HG03025 (cell line): ENCODE measurements at regions not wholly inside any gene's neighbourhood (a gene's known extent, or its start where the extent isn't known, plus 50 kb on each side); places are given as distances from the start of the nearest gene placed in this dataset.
A peak's percentile ranks its signal among the peaks of the same experiment; 100 is the strongest.
"Not testable (repeated sequence)": the region's sequence is repeated elsewhere in the genome, so short reads cannot be mapped to it uniquely, and the experiment has no call there.

Experiments used
- ATAC-seq: cut with Tn5 transposase; IDR thresholded peaks from one replicate; pipeline ENCODE4 v1.9.1; 2021; ENCODE audit warnings: mild to moderate bottlenecking, moderate library complexity; ENCODE audit not compliant: unreplicated experiment, low FRiP score

- no peak for ATAC-seq
These were observed 74.0 kb upstream of the TOP1 start for GRCh38 chr20:40954521-40955165.

DNA sequence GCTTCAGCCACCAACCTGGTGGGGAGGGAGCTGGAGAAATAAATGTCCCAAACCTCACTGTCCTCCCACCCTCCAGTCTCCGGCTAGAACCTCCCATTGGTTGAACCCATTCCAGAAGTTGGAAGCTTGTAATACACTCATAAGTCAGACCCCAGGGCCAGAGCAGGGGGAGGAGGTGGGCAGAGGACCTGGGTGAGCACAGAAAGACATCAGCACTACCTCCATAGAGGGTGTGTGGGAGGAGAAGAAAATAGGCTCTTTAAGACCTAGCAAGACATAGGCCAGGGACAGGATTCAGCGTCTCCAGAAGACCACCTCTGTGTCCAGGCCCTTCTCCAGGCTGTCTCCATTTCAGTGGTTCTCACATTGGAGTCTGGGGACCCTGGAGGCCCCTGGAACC lies 73.3 kb upstream of the TOP1 start:
- no peak for ATAC-seq

DNA sequence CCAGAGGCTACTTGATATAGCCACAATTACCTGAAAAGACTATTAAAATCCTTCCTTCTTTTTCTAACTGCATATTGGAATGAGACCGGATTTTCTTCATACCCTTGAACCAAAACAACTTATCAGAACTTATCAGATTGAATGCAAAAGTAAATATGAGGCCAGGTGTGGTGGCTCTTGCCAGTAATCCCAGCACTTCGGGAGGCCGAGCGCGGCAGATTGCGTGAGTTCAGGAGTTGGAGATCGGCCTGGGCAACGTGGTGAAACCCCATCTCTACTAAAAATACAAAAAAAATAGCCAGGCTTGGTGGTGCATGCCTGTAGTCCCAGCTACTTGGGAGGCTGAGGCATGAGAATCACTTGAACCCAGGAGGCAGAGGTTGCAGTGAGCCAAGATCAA lies 72.8 kb upstream of the TOP1 start:
- ATAC-seq, result not testable (repeated sequence)

DNA sequence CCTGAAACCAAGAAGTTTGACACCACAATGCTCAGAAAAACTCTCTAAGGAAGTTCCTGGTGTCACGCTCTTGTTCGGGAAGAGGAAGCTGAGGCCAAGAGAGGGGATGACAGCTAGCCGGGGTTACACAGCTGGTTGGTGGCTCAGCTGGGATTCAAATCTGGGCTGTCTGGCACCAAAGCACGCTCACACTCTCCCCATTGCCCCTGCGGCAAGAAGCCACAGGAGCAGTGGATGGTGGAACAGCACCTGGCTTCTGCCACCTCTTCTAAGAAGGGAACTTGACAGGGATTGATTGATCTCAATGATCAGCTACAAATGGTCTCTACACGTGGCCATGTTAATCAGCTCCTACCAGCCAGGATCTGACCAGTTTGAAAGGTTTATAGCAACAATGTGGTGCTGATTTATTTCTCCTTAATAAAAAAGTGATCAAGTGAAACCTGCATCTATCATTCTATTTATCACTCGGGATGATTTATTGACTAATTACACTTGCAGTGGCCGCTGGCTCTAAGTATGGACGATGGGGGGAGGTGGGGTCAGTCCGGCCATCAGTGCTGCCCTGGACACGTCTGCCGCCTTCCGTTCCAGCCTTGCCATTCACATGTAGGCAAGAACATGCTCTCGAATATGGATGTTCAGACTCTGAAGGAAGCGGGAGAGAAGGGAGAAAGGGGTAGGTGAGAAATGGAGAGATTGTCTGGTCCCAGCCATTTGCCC lies 71.9 kb upstream of the TOP1 start:
- no peak for ATAC-seq

GRCh38 chr20:40957265-40957760 lies 71.3 kb upstream of the TOP1 start:
- no peak for ATAC-seq

DNA sequence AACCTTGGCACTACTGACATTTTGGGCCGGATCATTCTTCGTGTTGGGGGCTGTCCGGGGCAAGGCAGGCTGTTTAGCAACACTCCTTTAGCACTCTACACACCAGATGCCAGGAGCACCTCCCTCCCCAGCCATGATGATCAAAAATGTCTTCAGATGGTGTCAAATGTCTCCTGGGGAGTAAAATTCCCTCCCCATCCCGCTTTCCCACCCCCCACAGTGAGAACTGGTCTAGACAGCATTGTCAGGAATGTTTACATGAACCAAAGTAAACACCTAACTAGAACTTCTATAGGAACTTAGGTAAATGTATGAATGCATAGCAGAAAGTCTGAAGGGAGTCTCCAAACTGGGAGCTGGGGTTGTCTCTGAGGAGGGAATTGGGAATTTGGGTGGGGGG lies 70.0 kb upstream of the TOP1 start:
- no peak for ATAC-seq

DNA sequence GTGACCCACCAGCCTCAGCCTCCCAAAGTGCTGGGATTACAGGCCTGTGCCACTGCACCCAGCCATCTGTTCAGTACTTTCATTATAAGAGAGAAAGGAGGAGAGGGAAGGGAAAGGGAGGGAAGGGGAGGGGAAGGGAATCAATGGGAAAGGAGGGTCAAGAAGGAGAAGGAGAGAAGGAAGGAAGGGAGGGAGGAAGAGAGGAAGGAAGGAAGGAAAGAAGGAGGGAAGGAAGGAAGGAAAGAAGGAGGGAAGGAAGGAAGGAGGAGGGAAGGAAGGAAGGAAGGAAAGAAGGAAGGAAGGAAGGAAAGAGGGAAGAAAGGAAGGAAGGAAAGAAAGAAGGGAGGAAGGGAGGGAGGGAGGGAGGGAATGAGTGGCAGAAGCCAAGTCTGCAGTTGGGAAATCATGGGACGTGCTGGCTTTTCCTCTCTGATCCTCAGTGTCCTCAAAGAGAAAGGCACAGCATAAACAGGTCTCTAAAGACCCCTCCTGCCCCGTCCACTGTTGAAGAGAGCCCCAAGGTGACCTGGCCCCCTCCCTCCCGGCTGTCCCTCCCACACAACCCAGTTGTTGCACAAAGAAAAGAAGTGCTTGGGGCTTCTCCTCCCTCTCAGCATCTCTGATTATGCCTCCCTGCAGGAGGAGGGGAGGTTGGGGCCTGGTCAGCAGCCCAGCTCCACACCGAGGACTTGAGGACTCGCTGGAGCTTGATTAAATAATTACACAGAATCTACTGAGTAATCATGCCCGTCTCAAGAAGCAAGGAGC lies 69.1 kb upstream of the TOP1 start:
- no peak for ATAC-seq

- ATAC-seq, result no peak
These were observed 68.5 kb upstream of the TOP1 start for GRCh38 chr20:40960101-40960500.

GRCh38 chr20:40960521-40960956 lies 68.1 kb upstream of the TOP1 start:
- no peak for ATAC-seq

DNA sequence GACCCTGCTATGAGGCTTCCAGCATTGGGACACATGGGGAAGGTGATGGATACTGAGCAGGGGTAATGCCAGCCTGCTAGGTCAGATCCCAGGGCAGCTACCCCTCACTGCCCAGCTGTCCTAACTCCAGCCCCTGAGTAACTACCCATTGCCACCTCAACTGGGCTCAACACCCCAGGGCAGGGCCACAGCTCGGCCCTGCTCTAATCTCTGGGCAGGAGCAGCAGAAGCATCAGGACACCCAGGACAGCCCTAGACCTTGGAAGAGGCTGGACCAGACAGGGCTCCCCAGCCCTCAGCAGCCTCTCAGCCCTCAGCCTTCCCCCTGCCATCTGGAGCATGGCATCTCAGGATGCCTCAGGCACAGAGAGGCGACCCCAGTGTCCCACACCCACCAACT lies 67.4 kb upstream of the TOP1 start:
- no peak for ATAC-seq

GRCh38 chr20:40961686-40962640 lies 66.7 kb upstream of the TOP1 start:
- no peak for ATAC-seq

- no peak for ATAC-seq
These were observed 65.7 kb upstream of the TOP1 start for GRCh38 chr20:40962733-40963504.

DNA sequence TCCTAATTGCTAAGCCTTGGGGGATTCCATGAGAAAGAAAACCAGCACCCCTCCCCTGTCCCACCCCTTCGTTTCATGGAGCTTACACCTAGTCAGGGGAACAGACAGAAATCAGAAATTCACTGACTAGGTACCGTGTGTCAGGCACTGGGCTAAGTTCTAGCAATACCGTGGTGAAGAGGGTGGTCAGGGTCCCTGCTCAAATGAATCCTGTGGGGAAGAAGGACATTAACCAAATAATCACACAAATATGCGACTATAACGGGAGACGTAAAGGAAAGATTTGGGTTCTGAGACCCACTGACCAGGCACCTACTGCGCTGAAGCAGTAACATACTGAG lies 65.1 kb upstream of the TOP1 start:
- no peak for ATAC-seq

DNA sequence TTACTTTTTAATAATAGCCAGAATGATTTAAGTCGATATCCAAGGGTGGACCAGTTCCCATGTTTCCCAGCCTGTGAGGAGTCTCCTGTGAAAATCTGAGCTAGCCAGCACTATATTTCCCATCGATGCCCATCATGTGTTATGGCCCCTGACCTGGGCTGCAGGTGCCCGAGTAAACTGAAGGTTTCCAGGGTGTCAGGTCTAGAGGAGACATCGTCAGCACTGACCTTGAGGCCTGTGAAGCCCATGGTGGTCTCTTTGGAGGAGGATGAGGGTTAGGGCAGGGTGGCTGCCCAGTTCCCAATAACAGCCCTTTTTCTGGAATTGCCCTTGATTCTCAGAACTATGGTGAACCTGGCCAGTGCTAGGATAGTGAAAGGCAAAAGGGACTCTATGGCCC lies 63.0 kb upstream of the TOP1 start:
- ATAC-seq, result no peak

- no peak for ATAC-seq
These were observed 62.5 kb upstream of the TOP1 start for GRCh38 chr20:40966103-40966502.

DNA sequence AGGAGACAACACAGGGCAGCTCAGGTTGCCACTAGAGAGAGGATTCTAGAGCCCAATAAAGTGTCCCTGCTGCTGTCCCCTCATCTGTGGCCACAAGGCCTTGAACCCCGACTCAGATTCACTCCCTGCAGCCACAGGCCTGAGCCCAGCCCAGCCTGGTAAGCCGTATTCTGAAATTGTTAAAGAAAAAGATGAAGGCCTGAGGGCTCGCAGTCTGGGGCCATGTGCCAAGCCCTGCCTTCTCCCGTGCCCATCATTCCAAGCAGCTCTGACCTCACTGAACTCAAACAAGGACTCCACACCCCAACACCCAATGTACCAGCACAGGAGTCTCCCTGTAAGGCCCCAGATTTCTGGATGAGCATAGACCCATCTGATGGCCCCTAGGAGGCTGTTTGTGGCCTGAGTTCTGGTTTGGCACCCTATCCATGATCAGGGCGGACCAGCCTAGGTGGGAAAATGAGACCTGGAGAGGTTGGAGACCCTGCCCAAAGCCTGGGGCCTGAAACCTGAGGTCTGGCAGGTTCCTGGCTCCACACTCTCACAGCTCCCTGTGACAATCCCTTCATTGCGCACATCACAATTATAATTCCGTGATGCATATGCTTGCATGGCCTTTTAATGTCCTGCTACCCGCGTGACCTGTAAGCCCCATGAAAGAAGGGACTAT lies 62.0 kb upstream of the TOP1 start:
- no peak for ATAC-seq

GRCh38 chr20:40967700-40968099 lies 60.9 kb upstream of the TOP1 start:
- no peak for ATAC-seq

DNA sequence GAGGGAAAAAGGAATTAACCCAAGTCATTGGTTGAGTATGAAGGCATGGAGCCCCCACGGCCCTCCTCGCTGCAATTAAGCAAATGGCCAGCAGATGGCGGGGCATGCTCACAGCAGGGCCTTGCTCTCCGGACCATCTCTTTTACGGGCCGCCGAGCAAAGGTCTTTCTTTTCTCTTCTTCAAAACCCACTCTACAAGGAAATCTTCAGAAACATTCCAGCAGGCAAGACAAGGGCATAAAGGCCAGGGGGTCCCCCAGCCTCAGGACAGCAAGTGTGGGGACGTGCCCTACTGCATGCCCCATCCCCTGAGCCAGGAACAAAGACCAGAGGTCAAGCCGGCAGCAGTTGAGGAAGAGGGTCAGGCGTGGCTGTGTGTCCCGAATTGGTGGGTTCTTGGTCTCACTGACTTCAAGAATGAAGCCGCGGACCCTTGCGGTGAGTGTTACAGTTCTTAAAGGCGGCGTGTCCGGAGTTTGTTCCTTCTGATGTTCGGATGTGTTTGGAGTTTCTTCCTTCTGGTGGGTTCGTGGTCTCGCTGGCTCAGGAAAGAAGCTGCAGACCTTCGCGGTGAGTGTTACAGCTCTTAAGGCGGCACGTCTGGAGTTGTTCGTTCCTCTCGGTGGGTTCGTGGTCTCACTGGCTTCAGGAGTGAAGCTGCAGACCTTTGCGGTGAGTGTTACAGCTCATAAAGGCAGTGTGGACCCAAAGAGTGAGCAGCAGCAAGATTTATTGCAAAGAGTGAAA lies 59.6 kb upstream of the TOP1 start:
- ATAC-seq, result peak; percentile 80
